GM12891 (cell line): ENCODE measurements at regions not wholly inside any gene's neighbourhood (a gene's known extent, or its start where the extent isn't known, plus 50 kb on each side); places are given as distances from the start of the nearest gene placed in this dataset.

Experiments used
- PAX5 ChIP-seq: IDR thresholded peaks from 2 replicates; pipeline ENCODE4 v1.6.1; 2011; ENCODE audit warnings: low read length, moderate library complexity, mild to moderate bottlenecking; ENCODE audit not compliant: insufficient read depth, severe bottlenecking
- POLR2A ChIP-seq: IDR thresholded peaks from 2 replicates; pipeline ENCODE4 v1.6.1; 2011; ENCODE audit warnings: low read depth, low read length, control low read depth
- POLR2AphosphoS5 ChIP-seq: IDR thresholded peaks from 2 replicates; pipeline ENCODE4 v1.6.1; 2011; ENCODE audit warnings: low read depth, low read length, control low read depth
- POU2F2 ChIP-seq: IDR thresholded peaks from 2 replicates; pipeline ENCODE4 v1.6.1; 2011; ENCODE audit warnings: low read depth, mild to moderate bottlenecking, control low read depth, low read length, moderate library complexity
- SPI1 ChIP-seq: IDR thresholded peaks from 2 replicates; pipeline ENCODE4 v1.6.1; 2011; ENCODE audit warnings: low read depth, low read length, control low read depth
- TAF1 ChIP-seq: IDR thresholded peaks from 2 replicates; pipeline ENCODE4 v1.6.1; 2011; ENCODE audit warnings: low read depth, low read length, control low read depth

DNA sequence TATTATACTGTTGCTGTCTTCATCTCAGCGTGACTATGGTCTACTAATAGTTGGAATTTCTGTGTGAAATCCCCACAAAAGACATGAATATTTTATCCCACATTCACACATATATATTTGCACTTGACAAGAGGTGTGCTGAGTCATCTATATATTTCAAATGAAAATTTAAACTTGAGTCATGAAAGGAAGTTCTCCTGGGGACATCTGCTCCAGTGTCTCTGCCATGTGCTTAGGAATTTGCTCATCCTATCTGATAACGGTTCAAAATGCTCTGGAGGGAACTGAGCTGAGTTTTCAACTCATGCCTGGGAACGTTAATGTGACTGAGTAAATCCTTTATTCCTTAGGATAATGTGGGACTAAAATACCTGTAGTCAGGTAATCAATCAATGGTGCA lies 326.2 kb upstream of the MEX3C start:
- TF ChIP-seq POLR2A (no peak), TAF1 (no peak), POLR2AphosphoS5 (no peak), PAX5 (no peak), POU2F2 (no peak), SPI1 (no peak)
